ENCODE measurements at regions not wholly inside any gene's neighbourhood (a gene's known extent, or its start where the extent isn't known, plus 50 kb on each side); places are given as distances from the start of the nearest gene placed in this dataset.

- H3K4me1 ChIP-seq (ENCODE audit: insufficient read depth, low read length, poor library complexity, severe bottlenecking): peaks cover 18% of the 10 kb centered on the region
- no peak for TF ChIP-seq CTCF (conservative IDR thresholded peaks at IDR 0.05; ENCODE audit: low read length)
- TF ChIP-seq EZH2phosphoT487 (IDR thresholded peaks at IDR 0.05; ENCODE audit: borderline replicate concordance): no peak
Measured at GRCh38 chr9:36479101-36479500, 79.0 kb upstream of the RNF38 start.

GRCh38 chr9:36471359-36471758 lies 71.3 kb upstream of the RNF38 start:
- TF ChIP-seq CTCF (conservative IDR thresholded peaks at IDR 0.05; ENCODE audit: low read length): no peak
- no peak for TF ChIP-seq EZH2phosphoT487 (IDR thresholded peaks at IDR 0.05; ENCODE audit: borderline replicate concordance)
- Histone ChIP-seq H3K9me2 (replicated peaks; ENCODE audit: low read depth, low read length) (no peaks in the 10 kb centered on the region), H3K9ac (ENCODE audit: low read depth, low read length, poor library complexity, severe bottlenecking) (peak overlapping the region; percentile 19), H3K36me3 (ENCODE audit: insufficient read depth, low read length) (no peaks in the 10 kb centered on the region), H3K27me3 (ENCODE audit: insufficient read depth, low read length, poor library complexity, severe bottlenecking) (no peaks in the 10 kb centered on the region), H3K4me1 (ENCODE audit: insufficient read depth, low read length, poor library complexity, severe bottlenecking) (peaks cover 14% of the 10 kb centered on the region), H3K4me2 (ENCODE audit: low read depth, low read length, poor library complexity, severe bottlenecking) (peak overlapping the region; percentile 56), H4K20me1 (ENCODE audit: insufficient read depth, low read length, poor library complexity, severe bottlenecking) (no peaks in the 10 kb centered on the region), H2AFZ (ENCODE audit: low read length) (no peak overlapping the region), H3K4me3 (ENCODE audit: low read length, poor library complexity, severe bottlenecking) (peak overlapping the region; percentile 33), H3K79me2 (ENCODE audit: insufficient read depth, low read length) (peaks cover 56% of the 10 kb centered on the region), H3F3A (ENCODE audit: low read depth) (no peaks in the 10 kb centered on the region), H3K9me3 (ENCODE audit: insufficient read depth, low read depth, low read length) (no peaks in the 10 kb centered on the region)

More at GRCh38 chr9:36479101-36479500, 79.0 kb upstream of the RNF38 start:
- no peaks in the 10 kb centered on the region for H3K9me3 ChIP-seq (ENCODE audit: insufficient read depth, low read depth, low read length)
- no peaks in the 10 kb centered on the region for H3K9me2 ChIP-seq (replicated peaks; ENCODE audit: low read depth, low read length)
- no peak overlapping the region for H3K4me2 ChIP-seq (ENCODE audit: low read depth, low read length, poor library complexity, severe bottlenecking)
- no peak overlapping the region for H3K4me3 ChIP-seq (ENCODE audit: low read length, poor library complexity, severe bottlenecking)
- peaks cover 72% of the 10 kb centered on the region for H3K79me2 ChIP-seq (ENCODE audit: insufficient read depth, low read length)
- no peaks in the 10 kb centered on the region for H3K27me3 ChIP-seq (ENCODE audit: insufficient read depth, low read length, poor library complexity, severe bottlenecking)
- H2AFZ ChIP-seq (ENCODE audit: low read length): no peak overlapping the region
- peaks cover 17% of the 10 kb centered on the region for H4K20me1 ChIP-seq (ENCODE audit: insufficient read depth, low read length, poor library complexity, severe bottlenecking)
- H3K36me3 ChIP-seq (ENCODE audit: insufficient read depth, low read length): no peaks in the 10 kb centered on the region
- H3K9ac ChIP-seq (ENCODE audit: low read depth, low read length, poor library complexity, severe bottlenecking): no peak overlapping the region
- H3F3A ChIP-seq (ENCODE audit: low read depth): no peaks in the 10 kb centered on the region

DNA sequence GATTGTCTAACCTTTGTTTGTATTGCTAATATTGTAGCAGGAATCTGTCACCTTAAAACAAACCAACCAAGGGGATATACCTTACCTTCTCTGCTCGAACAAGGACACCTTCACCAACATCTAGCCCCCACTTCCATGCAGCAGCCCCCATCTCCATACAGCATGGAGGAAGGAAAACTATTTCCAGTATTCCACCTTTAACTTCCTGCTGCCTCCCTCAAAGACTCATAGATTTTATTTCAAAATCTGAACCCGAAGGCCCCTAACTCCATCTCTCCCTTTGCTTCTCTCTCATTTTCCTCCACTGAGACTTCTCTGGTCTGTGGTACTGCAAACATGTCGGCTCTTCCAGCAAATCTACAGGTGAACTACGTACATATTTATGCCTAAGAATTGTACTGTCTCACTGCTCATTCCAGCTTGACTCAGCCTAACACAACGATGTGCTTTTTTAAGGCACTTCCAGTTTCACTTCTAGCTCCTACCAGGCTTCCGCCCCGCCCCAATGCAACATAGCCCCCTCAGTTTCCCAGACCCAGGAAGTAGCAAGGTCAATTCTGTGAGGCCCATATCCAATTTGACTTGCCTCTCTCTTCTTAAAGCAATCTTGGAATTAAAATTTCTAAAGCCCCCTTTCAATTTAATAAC lies 70.7 kb upstream of the RNF38 start:
- Histone ChIP-seq H3K4me2 (ENCODE audit: low read depth, low read length, poor library complexity, severe bottlenecking) (peak overlapping the region; percentile 56), H3K4me1 (ENCODE audit: insufficient read depth, low read length, poor library complexity, severe bottlenecking) (peaks cover 14% of the 10 kb centered on the region), H3K9me3 (ENCODE audit: insufficient read depth, low read depth, low read length) (no peaks in the 10 kb centered on the region), H3K36me3 (ENCODE audit: insufficient read depth, low read length) (no peaks in the 10 kb centered on the region), H3K9ac (ENCODE audit: low read depth, low read length, poor library complexity, severe bottlenecking) (peak overlapping the region; percentile 19), H4K20me1 (ENCODE audit: insufficient read depth, low read length, poor library complexity, severe bottlenecking) (no peaks in the 10 kb centered on the region), H3F3A (ENCODE audit: low read depth) (no peaks in the 10 kb centered on the region), H3K9me2 (replicated peaks; ENCODE audit: low read depth, low read length) (no peaks in the 10 kb centered on the region), H3K4me3 (ENCODE audit: low read length, poor library complexity, severe bottlenecking) (peak overlapping the region; percentile 33), H3K79me2 (ENCODE audit: insufficient read depth, low read length) (peaks cover 51% of the 10 kb centered on the region), H3K27me3 (ENCODE audit: insufficient read depth, low read length, poor library complexity, severe bottlenecking) (no peaks in the 10 kb centered on the region), H2AFZ (ENCODE audit: low read length) (no peak overlapping the region)
- TF ChIP-seq EZH2phosphoT487 (IDR thresholded peaks at IDR 0.05; ENCODE audit: borderline replicate concordance) (no peak), CTCF (conservative IDR thresholded peaks at IDR 0.05; ENCODE audit: low read length) (no peak)
